HFF-Myc (cell line): ENCODE measurements at regions not wholly inside any gene's neighbourhood (a gene's known extent, or its start where the extent isn't known, plus 50 kb on each side); places are given as distances from the start of the nearest gene placed in this dataset.

ENCODE experiments used
- DNase-seq: peaks from one replicate; pipeline ENCODE4 v3.0.0-alpha.2; 2011; ENCODE audit warnings: low read depth; ENCODE audit errors: extremely low read depth
- H3K4me3 ChIP-seq: replicated peaks from 2 replicates; pipeline ENCODE4 v1.5.1; 2011; ENCODE audit warnings: low read depth, mild to moderate bottlenecking, control low read depth, low read length
- TF ChIP-seq, protein P1 (sequence below): IDR thresholded peaks from 2 replicates; pipeline ENCODE4 v1.5.1; 2012; ENCODE audit warnings: mild to moderate bottlenecking, low read depth, low read length, control low read depth; ENCODE audit errors: missing control alignments

DNA sequence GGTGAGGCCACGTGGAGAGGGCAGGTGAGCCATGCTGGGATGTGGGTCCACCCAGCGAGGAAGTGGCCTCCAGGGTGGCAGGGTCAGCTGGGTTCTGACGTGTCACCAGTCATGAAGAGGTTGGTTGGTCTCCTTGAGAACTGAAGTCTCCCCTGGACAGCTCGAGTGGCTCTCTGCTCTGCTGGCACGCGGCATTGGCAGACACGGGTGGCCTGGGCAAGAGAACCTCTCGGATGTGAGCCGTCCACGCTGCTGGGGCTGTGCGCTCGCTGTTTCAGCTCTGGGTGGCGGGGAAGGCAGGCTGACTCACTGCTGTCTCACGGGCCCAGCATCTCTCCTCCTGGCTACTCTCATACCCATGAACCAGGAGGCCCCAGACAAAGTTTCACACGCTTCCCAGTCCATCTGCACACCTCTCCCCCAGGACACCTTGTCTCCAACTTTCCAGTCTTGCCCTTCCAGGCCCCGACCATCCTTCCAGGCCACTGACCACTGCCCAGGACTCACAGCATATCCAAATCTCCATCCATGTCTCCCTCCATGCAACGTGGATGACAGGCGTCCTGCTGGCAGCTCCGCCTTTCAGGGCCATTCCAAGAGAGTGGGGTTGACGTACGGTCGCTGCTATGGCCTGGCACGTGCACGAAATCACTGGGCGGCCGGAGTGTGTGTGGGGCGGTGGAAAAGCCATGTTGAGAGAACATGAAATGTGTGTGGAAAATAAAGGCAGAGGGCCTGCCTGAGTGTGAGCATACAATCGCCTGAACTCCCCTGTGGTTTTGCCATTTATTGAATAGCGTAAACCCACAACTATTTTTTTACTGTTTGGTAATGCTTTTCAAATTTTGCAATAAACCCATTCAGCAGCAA, 145.0 kb upstream of the COL5A1 start:
- no peak overlapping the region; the same call in 1 of the 2 replicates for H3K4me3 ChIP-seq
- DNase-seq: no peak

DNA sequence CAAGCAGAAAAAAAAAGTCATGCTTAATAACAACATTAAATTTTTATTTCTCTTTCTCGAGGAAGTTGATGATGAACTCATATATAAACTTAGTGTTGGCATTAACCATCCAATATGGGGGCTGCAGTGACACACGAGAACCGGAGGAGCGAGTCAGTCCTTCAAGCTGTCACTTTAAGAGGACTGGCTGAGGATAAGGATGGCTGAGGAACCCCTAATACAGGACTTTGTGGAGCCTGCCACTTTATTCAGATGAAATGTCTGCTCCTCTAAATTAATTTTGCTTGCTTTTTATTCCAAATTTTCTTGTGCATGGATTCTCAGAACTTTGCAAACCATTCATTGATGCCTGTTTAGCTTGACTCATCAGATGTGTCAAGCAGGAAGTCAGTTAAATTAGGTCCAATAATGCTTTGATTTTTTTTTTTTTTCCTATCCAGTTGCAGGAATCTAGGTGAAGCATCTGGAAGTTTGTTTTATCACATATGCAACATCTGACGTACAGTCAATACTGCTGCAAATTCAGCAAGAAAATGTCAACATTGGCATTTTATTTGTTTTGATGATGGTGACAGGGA, 144.2 kb upstream of the COL5A1 start:
- DNase-seq: no peak
- TF ChIP-seq, protein P1, sequence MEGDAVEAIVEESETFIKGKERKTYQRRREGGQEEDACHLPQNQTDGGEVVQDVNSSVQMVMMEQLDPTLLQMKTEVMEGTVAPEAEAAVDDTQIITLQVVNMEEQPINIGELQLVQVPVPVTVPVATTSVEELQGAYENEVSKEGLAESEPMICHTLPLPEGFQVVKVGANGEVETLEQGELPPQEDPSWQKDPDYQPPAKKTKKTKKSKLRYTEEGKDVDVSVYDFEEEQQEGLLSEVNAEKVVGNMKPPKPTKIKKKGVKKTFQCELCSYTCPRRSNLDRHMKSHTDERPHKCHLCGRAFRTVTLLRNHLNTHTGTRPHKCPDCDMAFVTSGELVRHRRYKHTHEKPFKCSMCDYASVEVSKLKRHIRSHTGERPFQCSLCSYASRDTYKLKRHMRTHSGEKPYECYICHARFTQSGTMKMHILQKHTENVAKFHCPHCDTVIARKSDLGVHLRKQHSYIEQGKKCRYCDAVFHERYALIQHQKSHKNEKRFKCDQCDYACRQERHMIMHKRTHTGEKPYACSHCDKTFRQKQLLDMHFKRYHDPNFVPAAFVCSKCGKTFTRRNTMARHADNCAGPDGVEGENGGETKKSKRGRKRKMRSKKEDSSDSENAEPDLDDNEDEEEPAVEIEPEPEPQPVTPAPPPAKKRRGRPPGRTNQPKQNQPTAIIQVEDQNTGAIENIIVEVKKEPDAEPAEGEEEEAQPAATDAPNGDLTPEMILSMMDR: no peak
- H3K4me3 ChIP-seq: no peak overlapping the region

More for the DNA sequence above, 145.0 kb upstream of the COL5A1 start:
- TF ChIP-seq, protein P1: no peak

DNA sequence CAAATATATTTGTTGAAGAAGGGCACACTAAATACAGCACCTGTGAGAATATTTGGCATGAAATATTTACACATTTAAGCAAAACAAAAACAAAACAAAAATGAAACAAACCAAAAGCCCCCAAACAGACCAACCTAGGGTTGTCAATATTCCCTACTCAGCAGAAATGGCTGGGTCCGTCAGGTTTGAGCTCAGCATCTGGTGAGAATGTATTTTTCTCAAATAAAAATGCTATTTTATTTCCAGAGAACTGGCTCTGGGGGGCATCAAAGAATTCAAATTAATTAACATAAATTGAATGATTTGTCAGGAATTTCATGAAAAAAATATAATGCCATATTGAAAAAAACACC, 142.8 kb upstream of the COL5A1 start:
- H3K4me3 ChIP-seq: no peak overlapping the region
- no peak for DNase-seq
- TF ChIP-seq, protein P1: no peak

DNA sequence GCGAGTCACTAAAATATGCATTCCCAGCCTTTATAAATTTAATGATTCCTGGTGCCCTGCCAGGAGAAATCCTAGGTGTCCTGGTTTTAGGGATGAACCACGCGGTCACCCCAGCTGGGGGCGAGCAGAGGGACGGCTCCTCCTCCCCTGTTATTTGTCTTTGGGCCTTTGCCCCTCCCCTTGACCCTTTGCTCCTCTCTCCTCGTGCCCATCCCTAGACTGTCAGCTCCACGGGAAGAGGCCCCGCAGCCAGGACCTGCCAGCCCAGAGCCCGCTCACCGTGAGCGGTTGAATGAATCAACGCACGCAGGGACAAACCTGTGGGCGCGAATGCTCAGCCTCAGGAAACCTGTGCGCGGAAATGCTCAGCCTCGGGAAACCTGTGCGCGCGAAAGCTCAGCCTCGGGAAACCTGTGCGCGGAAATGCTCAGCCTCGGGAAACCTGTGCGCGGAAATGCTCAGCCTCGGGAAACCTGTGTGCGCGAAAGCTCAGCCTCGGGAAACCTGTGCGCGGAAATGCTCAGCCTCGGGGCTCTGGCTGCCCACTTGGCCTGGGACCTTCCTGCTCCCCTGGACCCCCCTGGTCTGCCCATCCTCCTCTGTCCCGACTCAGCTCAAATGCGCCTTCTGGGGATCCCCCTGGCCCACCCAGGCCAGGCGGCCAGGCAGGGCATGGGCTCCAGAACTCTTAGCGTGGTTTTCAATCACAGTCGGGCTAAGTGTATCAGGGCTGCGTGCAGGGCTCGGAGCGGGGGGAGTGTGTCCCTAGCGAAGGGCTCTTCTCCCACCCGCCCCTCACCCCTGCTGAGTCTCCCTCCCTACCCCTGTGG, 140.5 kb upstream of the COL5A1 start:
- TF ChIP-seq, protein P1: no peak
- no peak for DNase-seq
- no peak overlapping the region for H3K4me3 ChIP-seq

DNA sequence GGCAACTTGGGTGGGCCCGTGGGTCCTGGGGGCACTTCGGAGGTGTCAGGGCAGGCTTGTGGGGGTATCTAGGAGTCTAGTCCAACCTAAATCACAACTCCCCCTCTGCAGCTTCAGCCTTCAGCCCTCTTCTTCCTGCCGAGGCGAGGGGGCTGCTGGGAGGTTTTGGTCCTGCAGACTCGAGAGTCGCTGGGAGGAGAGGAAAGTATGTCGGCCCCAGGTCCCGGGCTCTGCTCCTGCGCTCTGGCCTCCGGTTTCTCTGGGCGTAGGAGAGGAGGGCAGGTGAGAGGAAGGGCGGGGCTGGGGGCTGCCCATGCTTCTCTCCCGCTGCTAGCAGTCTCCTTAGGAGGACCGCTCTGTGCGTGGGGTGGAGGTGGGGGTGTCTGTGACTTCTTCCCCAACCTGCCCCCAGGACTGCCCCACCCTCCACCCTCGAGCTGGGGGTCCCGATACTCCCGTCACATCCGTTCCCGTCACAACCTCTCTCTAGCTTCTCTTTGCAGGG, 139.8 kb upstream of the COL5A1 start:
- TF ChIP-seq, protein P1: no peak
- no peak overlapping the region for H3K4me3 ChIP-seq
- DNase-seq: no peak

DNA sequence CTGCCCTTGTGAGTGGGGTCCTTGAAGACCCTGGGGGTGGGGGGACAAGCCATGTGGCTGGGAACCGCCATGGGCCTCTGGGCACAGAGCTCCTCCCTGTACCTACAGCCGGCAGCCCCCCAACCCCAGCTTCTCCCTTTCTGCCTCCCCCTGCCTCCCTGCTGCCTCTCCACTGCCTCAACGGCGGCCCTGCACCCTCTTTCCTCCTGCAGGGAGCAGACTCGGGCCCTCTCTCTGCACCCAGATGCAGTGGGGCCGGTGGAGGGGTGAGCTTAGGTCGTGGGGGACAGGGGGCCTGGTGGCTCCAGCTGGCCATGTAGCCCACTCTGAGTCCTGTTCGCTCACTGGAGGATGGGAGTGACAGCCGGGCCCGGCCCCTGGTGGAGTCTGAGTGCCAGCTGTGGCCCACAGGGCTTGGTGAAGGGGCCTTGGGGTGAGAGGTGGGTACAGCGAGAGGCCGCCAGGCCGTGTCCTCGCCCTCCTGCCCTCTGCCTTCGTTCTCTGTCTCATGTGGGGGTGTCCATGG, 139.3 kb upstream of the COL5A1 start:
- no peak for DNase-seq
- no peak overlapping the region for H3K4me3 ChIP-seq
- TF ChIP-seq, protein P1: no peak
